ENCODE measurements at regions not wholly inside any gene's neighbourhood (a gene's known extent, or its start where the extent isn't known, plus 50 kb on each side); places are given as distances from the start of the nearest gene placed in this dataset.

GRCh38 chr2:160820691-160821090 is 327.1 kb upstream of the RBMS1 start:
- TF ChIP-seq SPI1 (IDR thresholded peaks at IDR 0.05; ENCODE audit: borderline replicate concordance, low read depth) (peak; percentile 86), CTCF (IDR thresholded peaks at IDR 0.05; ENCODE audit: insufficient read depth, low read length) (no peak), REST (IDR thresholded peaks at IDR 0.05; ENCODE audit: insufficient replicate concordance, low read depth) (no peak), GABPA (IDR thresholded peaks at IDR 0.05; ENCODE audit: low read depth) (no peak), POLR2AphosphoS5 (IDR thresholded peaks at IDR 0.05; ENCODE audit: low read depth) (no peak)
- no peak overlapping the region for H3K27ac ChIP-seq (replicated peaks)
- H3K27me3 ChIP-seq (ENCODE audit: insufficient read depth, poor library complexity, severe bottlenecking), result no peaks in the 10 kb centered on the region
- no peak overlapping the region for H3K4me3 ChIP-seq (replicated peaks; ENCODE audit: insufficient read depth, low read length)
- DNase-seq (ENCODE audit: low read depth in 1 of 2, low spot score in 1 of 2), result no peak

GRCh38 chr2:160822006-160822405 is 328.4 kb upstream of the RBMS1 start:
- Histone ChIP-seq H3K27me3 (ENCODE audit: insufficient read depth, poor library complexity, severe bottlenecking) (no peaks in the 10 kb centered on the region), H3K4me3 (replicated peaks; ENCODE audit: insufficient read depth, low read length) (no peak overlapping the region), H3K27ac (replicated peaks) (no peak overlapping the region)
- no peak for DNase-seq (ENCODE audit: low read depth in 1 of 2, low spot score in 1 of 2)
- TF ChIP-seq GABPA (IDR thresholded peaks at IDR 0.05; ENCODE audit: low read depth) (no peak), SPI1 (IDR thresholded peaks at IDR 0.05; ENCODE audit: borderline replicate concordance, low read depth) (no peak), POLR2AphosphoS5 (IDR thresholded peaks at IDR 0.05; ENCODE audit: low read depth) (no peak), CTCF (IDR thresholded peaks at IDR 0.05; ENCODE audit: insufficient read depth, low read length) (no peak), REST (IDR thresholded peaks at IDR 0.05; ENCODE audit: insufficient replicate concordance, low read depth) (no peak)

GRCh38 chr2:160825433-160825832 is 331.8 kb upstream of the RBMS1 start:
- H3K4me3 ChIP-seq (replicated peaks; ENCODE audit: insufficient read depth, low read length), result no peak overlapping the region
- DNase-seq (ENCODE audit: low read depth in 1 of 2, low spot score in 1 of 2), result no peak
- H3K27ac ChIP-seq (replicated peaks), result no peak overlapping the region
- no peaks in the 10 kb centered on the region for H3K27me3 ChIP-seq (ENCODE audit: insufficient read depth, poor library complexity, severe bottlenecking)
- TF ChIP-seq REST (IDR thresholded peaks at IDR 0.05; ENCODE audit: insufficient replicate concordance, low read depth), result no peak
- TF ChIP-seq POLR2AphosphoS5 (IDR thresholded peaks at IDR 0.05; ENCODE audit: low read depth), result no peak
- no peak for TF ChIP-seq GABPA (IDR thresholded peaks at IDR 0.05; ENCODE audit: low read depth)
- TF ChIP-seq CTCF (IDR thresholded peaks at IDR 0.05; ENCODE audit: insufficient read depth, low read length), result no peak
- no peak for TF ChIP-seq SPI1 (IDR thresholded peaks at IDR 0.05; ENCODE audit: borderline replicate concordance, low read depth)
